ENCODE measurements at regions not wholly inside any gene's neighbourhood (a gene's known extent, or its start where the extent isn't known, plus 50 kb on each side); places are given as distances from the start of the nearest gene placed in this dataset.

- Histone ChIP-seq H3K36me3 (no peaks in the 10 kb centered on the region), H3K4me3 (no peak overlapping the region), H3K27ac (no peak overlapping the region), H3K27me3 (no peaks in the 10 kb centered on the region), H3K9me3 (no peaks in the 10 kb centered on the region), H3K4me1 (no peaks in the 10 kb centered on the region)
- DNase-seq (no peak), ATAC-seq (no peak)
- intact Hi-C loops (cut with DNase I): loop anchor here in 1 of 10 donors (10.0 kb wide), 1 partner anchor 742 kb away; no protein-coding TSS in a partner anchor
- 65 to 73% (median 69%) methylated on average over 2 of the region's 2 CpGs for WGBS, 4 donors
- no peak for TF ChIP-seq POLR2A (IDR thresholded peaks at IDR 0.05)
- TF ChIP-seq, protein P1, sequence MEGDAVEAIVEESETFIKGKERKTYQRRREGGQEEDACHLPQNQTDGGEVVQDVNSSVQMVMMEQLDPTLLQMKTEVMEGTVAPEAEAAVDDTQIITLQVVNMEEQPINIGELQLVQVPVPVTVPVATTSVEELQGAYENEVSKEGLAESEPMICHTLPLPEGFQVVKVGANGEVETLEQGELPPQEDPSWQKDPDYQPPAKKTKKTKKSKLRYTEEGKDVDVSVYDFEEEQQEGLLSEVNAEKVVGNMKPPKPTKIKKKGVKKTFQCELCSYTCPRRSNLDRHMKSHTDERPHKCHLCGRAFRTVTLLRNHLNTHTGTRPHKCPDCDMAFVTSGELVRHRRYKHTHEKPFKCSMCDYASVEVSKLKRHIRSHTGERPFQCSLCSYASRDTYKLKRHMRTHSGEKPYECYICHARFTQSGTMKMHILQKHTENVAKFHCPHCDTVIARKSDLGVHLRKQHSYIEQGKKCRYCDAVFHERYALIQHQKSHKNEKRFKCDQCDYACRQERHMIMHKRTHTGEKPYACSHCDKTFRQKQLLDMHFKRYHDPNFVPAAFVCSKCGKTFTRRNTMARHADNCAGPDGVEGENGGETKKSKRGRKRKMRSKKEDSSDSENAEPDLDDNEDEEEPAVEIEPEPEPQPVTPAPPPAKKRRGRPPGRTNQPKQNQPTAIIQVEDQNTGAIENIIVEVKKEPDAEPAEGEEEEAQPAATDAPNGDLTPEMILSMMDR (IDR thresholded peaks at IDR 0.05): no peak
These were observed 604.6 kb upstream of the IMPG1 start for GRCh38 chr6:76677017-76677416.

DNA sequence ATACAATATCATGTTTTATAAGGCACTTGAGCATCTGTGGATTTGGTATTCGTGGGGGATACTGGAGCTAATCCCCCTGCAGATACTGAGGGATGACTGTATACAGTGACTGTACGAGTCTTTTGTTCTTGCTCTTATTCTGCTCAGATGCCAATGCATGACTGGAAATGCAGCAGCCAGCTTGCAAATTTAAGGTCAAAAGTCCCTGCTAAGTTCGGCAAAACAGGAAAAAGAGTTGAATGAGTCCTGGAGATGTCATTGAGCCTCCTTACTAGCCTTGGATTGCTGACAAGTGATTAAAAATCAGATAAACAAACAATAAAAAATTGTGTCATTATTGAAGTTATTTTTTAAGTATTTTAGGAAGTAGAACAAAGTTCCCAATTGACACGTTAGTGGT lies 599.3 kb upstream of the IMPG1 start:
- H3K9me3 ChIP-seq: no peaks in the 10 kb centered on the region
- H3K4me3 ChIP-seq: no peak overlapping the region
- no peak overlapping the region for H3K27ac ChIP-seq
- intact Hi-C loops (cut with DNase I): loop anchor here in 1 of 10 donors (10.0 kb wide), 1 partner anchor 737 kb away; no protein-coding TSS in a partner anchor
- ATAC-seq (no peak), DNase-seq (no peak)
- no peaks in the 10 kb centered on the region for H3K27me3 ChIP-seq
- TF ChIP-seq, protein P1 (IDR thresholded peaks at IDR 0.05): no peak
- no peak for TF ChIP-seq POLR2A (IDR thresholded peaks at IDR 0.05)
- WGBS, 4 donors: 53 to 69% (median 61%) methylated on average over 4 of the region's 4 CpGs
- no peaks in the 10 kb centered on the region for H3K36me3 ChIP-seq
- H3K4me1 ChIP-seq: no peaks in the 10 kb centered on the region

DNA sequence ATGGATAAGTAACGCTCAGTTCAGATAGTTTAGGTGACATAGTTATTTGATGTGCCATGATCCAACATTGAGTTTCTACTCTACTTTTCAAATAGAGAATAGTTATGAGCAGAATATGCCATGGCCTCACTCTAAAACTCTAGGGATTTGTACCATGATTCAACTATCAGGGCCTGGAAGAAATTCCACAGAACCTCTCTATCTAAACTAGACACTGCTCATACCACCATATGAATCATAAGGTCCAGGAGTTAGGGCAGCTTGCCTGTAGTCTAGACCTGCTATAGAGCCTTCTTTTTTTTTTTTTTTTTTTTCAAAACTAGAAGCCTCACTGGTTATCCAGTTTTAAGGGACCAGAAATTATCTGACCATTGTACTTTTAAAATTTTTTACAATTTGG lies 571.8 kb upstream of the IMPG1 start:
- Histone ChIP-seq H3K27ac (no peak overlapping the region), H3K4me3 (no peak overlapping the region), H3K27me3 (no peaks in the 10 kb centered on the region), H3K36me3 (no peaks in the 10 kb centered on the region), H3K9me3 (no peaks in the 10 kb centered on the region), H3K4me1 (no peaks in the 10 kb centered on the region)
- ATAC-seq: no peak
- TF ChIP-seq POLR2A (IDR thresholded peaks at IDR 0.05): no peak
- TF ChIP-seq, protein P1 (IDR thresholded peaks at IDR 0.05): no peak
- 79 to 100% (median 88%) methylated on average over 1 of the region's 1 CpG for WGBS, 4 donors
- DNase-seq: no peak
- intact Hi-C loops (cut with DNase I): no loop called here

DNA sequence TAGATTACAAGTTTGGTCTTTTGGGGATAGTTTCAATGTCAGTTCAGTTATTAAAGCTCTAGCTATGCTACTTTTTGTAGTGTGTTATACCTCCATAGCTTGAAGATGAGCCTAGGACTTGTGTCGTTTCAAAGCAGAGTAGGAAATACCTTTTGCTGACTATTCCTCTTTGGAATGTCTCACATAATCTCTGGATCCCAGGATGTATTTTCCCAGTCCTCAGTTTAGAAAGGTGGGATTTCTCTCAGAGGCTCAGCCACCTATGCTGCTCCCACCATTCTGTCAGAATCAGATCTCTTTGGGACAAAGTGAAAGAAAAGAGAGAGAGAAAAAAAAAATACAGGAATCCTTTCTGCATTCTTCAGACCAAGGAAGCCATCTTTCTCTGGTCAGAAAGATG lies 567.5 kb upstream of the IMPG1 start:
- no peaks in the 10 kb centered on the region for H3K36me3 ChIP-seq
- no peaks in the 10 kb centered on the region for H3K9me3 ChIP-seq
- 56 to 69% (median 64%) methylated on average over 1 of the region's 1 CpG for WGBS, 4 donors

More for the DNA sequence above, 567.5 kb upstream of the IMPG1 start:
- DNase-seq (no peak), ATAC-seq (no peak)
- Histone ChIP-seq H3K27me3 (no peaks in the 10 kb centered on the region), H3K4me1 (no peaks in the 10 kb centered on the region), H3K4me3 (no peak overlapping the region), H3K27ac (no peak overlapping the region)
- no peak for TF ChIP-seq POLR2A (IDR thresholded peaks at IDR 0.05)
- TF ChIP-seq, protein P1 (IDR thresholded peaks at IDR 0.05): no peak
- intact Hi-C loops (cut with DNase I): loop anchor here in 1 of 10 donors (2.0 kb wide), 1 partner anchor 47 kb away; no protein-coding TSS in a partner anchor
